HCT116 (cell line): ENCODE measurements at regions not wholly inside any gene's neighbourhood (a gene's known extent, or its start where the extent isn't known, plus 50 kb on each side); places are given as distances from the start of the nearest gene placed in this dataset.

Source experiments
- ATAC-seq: fragments of 200-7000 bp; cut with Tn5 transposase; 2 replicates; pipeline ENCODE4 v1.9.1; 2020; ENCODE audit warnings: mild to moderate bottlenecking, moderate library complexity
- BruUV-seq: library from RNA; stranded (reverse); fragments of 400-500 nt; replicated peaks from 2 replicates; lab custom pipeline; 2021; lab: Mats Ljungman, UMichigan
- CTCF ChIA-PET: fragments of 300-600 bp; sonication (Branson Sonifier 250); formaldehyde crosslinking; loops from one replicate; lab custom pipeline; 2021; ENCODE audit warnings: antibody characterized with exemption; lab: Charles Lee
- POLR2A ChIA-PET: fragments of 300-600, 350-600 bp; sonication (Branson Sonifier 250); formaldehyde crosslinking; loops from one replicate; lab custom pipeline; 2021; ENCODE audit warnings: antibody characterized with exemption; lab: Charles Lee
- RAD21 ChIA-PET, 2 experiments: fragments of 300-600 bp; sonication (Branson Sonifier 250); formaldehyde crosslinking; loops; one replicate each; lab custom pipeline; 2023; ENCODE audit warnings: low total read pairs in 2 of 2; ENCODE audit not compliant: uncharacterized antibody in 2 of 2, unreplicated experiment in 2 of 2, low non-redundant PET in 1 of 2; lab: Charles Lee
- DNase-seq: peaks from one replicate; pipeline ENCODE4 v3.0.0-alpha.2; 2010; ENCODE audit warnings: low read depth, low spot score
- H2AFZ ChIP-seq: fragments of 200-600 bp; shearing (Covaris generic), sonication (generic); 2 replicates; pipeline ENCODE4 v1.6.1; 2017; ENCODE audit warnings: low read depth, mixed run types, mixed read lengths, antibody characterized with exemption, low read length; ENCODE audit not compliant: poor library complexity, severe bottlenecking
- H3K27ac ChIP-seq: 2 replicates; pipeline ENCODE4 v1.5.1; 2012; ENCODE audit warnings: low read depth, low read length
- H3K27me3 ChIP-seq: fragments of 200-600 bp; sonication (generic); 2 replicates; pipeline ENCODE4 v1.6.1; 2016; ENCODE audit warnings: mixed run types, low read length, mixed read lengths; ENCODE audit not compliant: insufficient read depth
- H3K36me3 ChIP-seq, 2 experiments: fragments of 200-500 bp in 1 of 2; fragments of 200-600 bp in 1 of 2; sonication (Bioruptor generic) in 1 of 2; sonication (generic) in 1 of 2; 2 replicates each; pipeline versions ENCODE4 v1.5.1 to v1.6.1; 2014 to 2016; ENCODE audit warnings: low read length in 2 of 2, inconsistent platforms in 1 of 2, mixed read lengths in 1 of 2, mixed run types in 1 of 2; ENCODE audit not compliant: insufficient read depth in 2 of 2, control insufficient read depth in 1 of 2
- H3K4me1 ChIP-seq, 2 experiments: fragments of 200-600 bp in 1 of 2; sonication (generic) in 1 of 2; 2 replicates each; pipeline versions ENCODE4 v1.5.1 to v1.6.1; 2012 to 2017; ENCODE audit warnings: low read length in 2 of 2, inconsistent platforms in 1 of 2, mild to moderate bottlenecking in 1 of 2, mixed read lengths in 1 of 2, mixed run types in 1 of 2, moderate library complexity in 1 of 2; ENCODE audit not compliant: insufficient read depth in 2 of 2, control insufficient read depth in 1 of 2
- H3K4me2 ChIP-seq: fragments of 200-600 bp; sonication (generic); 2 replicates; pipeline ENCODE4 v1.6.1; 2017; ENCODE audit warnings: mixed run types, low read length, mixed read lengths
- H3K4me3 ChIP-seq, 2 experiments: fragments of 200-600 bp in 1 of 2; sonication (generic) in 1 of 2; replicated peaks in 1 of 2; 2 replicates each; pipeline ENCODE4 v1.5.1; 2011 to 2016; ENCODE audit warnings: low read length in 2 of 2, control low read depth in 1 of 2, low read depth in 1 of 2, mild to moderate bottlenecking in 1 of 2, mixed read lengths in 1 of 2, mixed run types in 1 of 2
- H3K79me2 ChIP-seq: fragments of 200-600 bp; sonication (generic); 2 replicates; pipeline ENCODE4 v1.6.1; 2017; ENCODE audit warnings: mild to moderate bottlenecking, mixed run types, low read length, moderate library complexity, mixed read lengths; ENCODE audit not compliant: insufficient read depth
- H3K9ac ChIP-seq: fragments of 200-600 bp; sonication (generic); 2 replicates; pipeline ENCODE4 v1.6.1; 2016; ENCODE audit warnings: low read length, mixed read lengths
- H3K9me2 ChIP-seq: fragments of 200-600 bp; sonication (generic), shearing (Covaris generic); 2 replicates; pipeline ENCODE4 v1.6.1; 2017; ENCODE audit warnings: mixed run types, mild to moderate bottlenecking, moderate library complexity; ENCODE audit not compliant: insufficient read depth
- H3K9me3 ChIP-seq, 2 experiments: fragments of 200-500 bp in 1 of 2; fragments of 200-600 bp in 1 of 2; sonication (Bioruptor generic) in 1 of 2; sonication (generic) in 1 of 2; 2 replicates each; pipeline ENCODE4 v1.6.1; 2014 to 2017; ENCODE audit warnings: low read length in 2 of 2, mixed read lengths in 2 of 2, inconsistent platforms in 1 of 2, low read depth in 1 of 2, mild to moderate bottlenecking in 1 of 2, mixed run types in 1 of 2, moderate library complexity in 1 of 2; ENCODE audit not compliant: control insufficient read depth in 1 of 2, insufficient read depth in 1 of 2
- H4K20me1 ChIP-seq: fragments of 200-600 bp; sonication (generic), shearing (Covaris generic); 2 replicates; pipeline ENCODE4 v1.6.1; 2017; ENCODE audit warnings: mixed run types, mild to moderate bottlenecking, moderate library complexity; ENCODE audit not compliant: insufficient read depth
- ATF3 ChIP-seq: IDR thresholded peaks from 2 replicates; pipeline ENCODE4 v1.6.1; 2012
- CBX3 ChIP-seq: IDR thresholded peaks from 2 replicates; pipeline ENCODE4 v1.6.1; 2012; ENCODE audit warnings: low read depth
- CTCF ChIP-seq, 3 experiments: fragments of 200-600 bp in 1 of 3; sonication (generic) in 1 of 3; IDR thresholded peaks in 2 of 3; conservative IDR thresholded peaks in 1 of 3; 2 replicates each; pipeline ENCODE4 v1.5.1; 2012 to 2017; ENCODE audit warnings: low read depth in 2 of 3, low read length in 2 of 3, antibody characterized with exemption in 1 of 3, borderline replicate concordance in 1 of 3, control low read depth in 1 of 3, mild to moderate bottlenecking in 1 of 3, mixed read lengths in 1 of 3, mixed run types in 1 of 3, moderate library complexity in 1 of 3; ENCODE audit not compliant: insufficient read depth in 1 of 3
- EGR1 ChIP-seq: IDR thresholded peaks from 2 replicates; pipeline ENCODE4 v1.6.1; 2012; ENCODE audit warnings: low read depth
- ELF1 ChIP-seq: IDR thresholded peaks from 2 replicates; pipeline ENCODE4 v1.6.1; 2012; ENCODE audit warnings: low read depth, borderline replicate concordance
- JUND ChIP-seq: IDR thresholded peaks from 2 replicates; pipeline ENCODE4 v1.6.1; 2012
- MAX ChIP-seq: IDR thresholded peaks from 2 replicates; pipeline ENCODE4 v1.6.1; 2012
- POLR2AphosphoS5 ChIP-seq: IDR thresholded peaks from 2 replicates; pipeline ENCODE4 v1.6.1; 2011; ENCODE audit warnings: mild to moderate bottlenecking, low read depth, low read length, moderate library complexity
- RAD21 ChIP-seq: IDR thresholded peaks from 2 replicates; pipeline ENCODE4 v1.6.1; 2012; ENCODE audit warnings: low read depth, mild to moderate bottlenecking
- REST ChIP-seq: IDR thresholded peaks from 2 replicates; pipeline ENCODE4 v1.6.1; 2012; ENCODE audit warnings: low read depth
- SP1 ChIP-seq: IDR thresholded peaks from 2 replicates; pipeline ENCODE4 v1.6.1; 2012; ENCODE audit warnings: low read depth
- TCF7L2 ChIP-seq: IDR thresholded peaks from 2 replicates; pipeline ENCODE4 v1.7.0; 2011; ENCODE audit warnings: borderline replicate concordance, inconsistent platforms; ENCODE audit not compliant: insufficient read depth, insufficient read length; ENCODE audit errors: extremely low read depth
- YY1 ChIP-seq: IDR thresholded peaks from 2 replicates; pipeline ENCODE4 v1.6.1; 2011; ENCODE audit warnings: low read length, low read depth, moderate library complexity, mild to moderate bottlenecking; ENCODE audit not compliant: insufficient replicate concordance; ENCODE audit errors: extremely low read depth
- ZFX ChIP-seq: fragments of 450-650 bp; IDR thresholded peaks from 2 replicates; pipeline ENCODE4 v1.6.1; 2017
- ZNF274 ChIP-seq: fragments of 200-500 bp; sonication (Bioruptor generic); IDR thresholded peaks from 2 replicates; pipeline ENCODE4 v1.6.1; 2014; ENCODE audit warnings: mild to moderate bottlenecking, low read depth, low read length, inconsistent platforms
- intact Hi-C: fragments of 100-400 bp; cut with micrococcal nuclease; formaldehyde crosslinking; loops from 2 replicates; pipeline ENCODE4 v1.10.0; 2022

- TF ChIP-seq ZFX, result no peak
- TF ChIP-seq JUND, result no peak
- TF ChIP-seq ELF1, result no peak
- no peak for TF ChIP-seq ATF3
- TF ChIP-seq CBX3, result no peak
- no peak for TF ChIP-seq CTCF (IDR thresholded peaks at IDR 0.05 in 2 of 3, conservative IDR thresholded peaks at IDR 0.05 in 1 of 3; ENCODE audit: borderline replicate concordance in 1 of 3, insufficient read depth in 1 of 3, low read depth in 2 of 3, low read length in 2 of 3)
- no peak for TF ChIP-seq RAD21
- TF ChIP-seq YY1, result no peak
- no peak for DNase-seq
- POLR2A ChIA-PET, result no interaction called here
- RAD21 ChIA-PET, result no interaction called here
- no peaks in the 10 kb centered on the region for H4K20me1 ChIP-seq
- H3K27me3 ChIP-seq, result no peaks in the 10 kb centered on the region
- no peak overlapping the region for H3K4me3 ChIP-seq
- no peak overlapping the region for H3K27ac ChIP-seq
- intact Hi-C loops, result no loop called here
- no peak overlapping the region for H2AFZ ChIP-seq
- no peaks in the 10 kb centered on the region for H3K4me1 ChIP-seq
- H3K9me2 ChIP-seq, result no peaks in the 10 kb centered on the region
- no peaks in the 10 kb centered on the region for H3K9me3 ChIP-seq
- no peaks in the 10 kb centered on the region for H3K36me3 ChIP-seq
- CTCF ChIA-PET, result no interaction called here
- ATAC-seq, result no peak
- no peaks in the 10 kb centered on the region for H3K79me2 ChIP-seq
- BruUV-seq, result no TSS peak
- no peak overlapping the region for H3K9ac ChIP-seq
- no peak overlapping the region for H3K4me2 ChIP-seq
These were observed 198.2 kb upstream of the FGGY start for GRCh38 chr1:59098655-59099054.

- DNase-seq, result no peak
- Histone ChIP-seq H3K36me3 (no peaks in the 10 kb centered on the region), H3K9ac (no peak overlapping the region), H3K4me1 (no peaks in the 10 kb centered on the region), H3K27ac (no peak overlapping the region), H2AFZ (no peak overlapping the region), H3K9me2 (no peaks in the 10 kb centered on the region), H3K9me3 (no peaks in the 10 kb centered on the region), H3K79me2 (no peaks in the 10 kb centered on the region), H4K20me1 (no peaks in the 10 kb centered on the region), H3K4me2 (no peak overlapping the region), H3K4me3 (no peak overlapping the region), H3K27me3 (no peaks in the 10 kb centered on the region)
- ATAC-seq, result no peak
- ChIA-PET POLR2A (no interaction called here), CTCF (no interaction called here), RAD21 (no interaction called here)
- intact Hi-C loops, result no loop called here
- no TSS peak for BruUV-seq
- TF ChIP-seq TCF7L2, result no peak
- no peak for TF ChIP-seq REST
- TF ChIP-seq ATF3, result no peak
- TF ChIP-seq ZNF274, result no peak
- no peak for TF ChIP-seq POLR2AphosphoS5
- no peak for TF ChIP-seq SP1
- TF ChIP-seq ELF1, result no peak
- no peak for TF ChIP-seq EGR1
- TF ChIP-seq MAX, result no peak
These were observed 196.1 kb upstream of the FGGY start for GRCh38 chr1:59100708-59101374.
